Hepatocyte (in vitro differentiated cells): ENCODE measurements at regions not wholly inside any gene's neighbourhood (a gene's known extent, or its start where the extent isn't known, plus 50 kb on each side); places are given as distances from the start of the nearest gene placed in this dataset.

Experiments used
- CTCF ChIP-seq: fragments of 200-600 bp; sonication (generic); IDR thresholded peaks from 2 replicates; pipeline ENCODE4 v1.5.1; 2016; ENCODE audit warnings: antibody characterized with exemption, mild to moderate bottlenecking; ENCODE audit not compliant: poor library complexity
- EZH2phosphoT487 ChIP-seq: fragments of 200-600 bp; sonication (generic); IDR thresholded peaks from one replicate; pipeline ENCODE4 v1.6.1; 2018; ENCODE audit warnings: antibody characterized with exemption, mild to moderate bottlenecking, low read depth, moderate library complexity; ENCODE audit not compliant: unreplicated experiment, severe bottlenecking

- TF ChIP-seq CTCF (no peak), EZH2phosphoT487 (no peak)
Observed at GRCh38 chr5:74072646-74073045, 446.6 kb downstream of the ARHGEF28 start.
